GM23338 (cell line): ENCODE measurements at regions not wholly inside any gene's neighbourhood (a gene's known extent, or its start where the extent isn't known, plus 50 kb on each side); places are given as distances from the start of the nearest gene placed in this dataset.

Source experiments
- ATAC-seq: fragments of 200-7000 bp; cut with Tn5 transposase; 3 replicates; pipeline ENCODE4 v1.9.1; 2020
- DNase-seq: peaks from one replicate; pipeline ENCODE4 v3.0.0-alpha.2; 2015; ENCODE audit warnings: low spot score
- H2AFZ ChIP-seq: fragments of 200-600 bp; sonication (generic); 2 replicates; pipeline ENCODE4 v1.8.0; 2016; ENCODE audit warnings: antibody characterized with exemption, mild to moderate bottlenecking, moderate library complexity
- H3F3A ChIP-seq: fragments of 200-600 bp; sonication (generic); replicated peaks from 2 replicates; pipeline ENCODE4 v1.8.0; 2017; ENCODE audit warnings: antibody characterized with exemption, mixed run types, low read depth
- H3K27ac ChIP-seq: fragments of 200-600 bp; sonication (generic); 2 replicates; pipeline ENCODE4 v1.6.1; 2016; ENCODE audit warnings: low read depth
- H3K27me3 ChIP-seq: fragments of 200-600 bp; sonication (generic); 2 replicates; pipeline ENCODE4 v1.8.0; 2016; ENCODE audit warnings: mild to moderate bottlenecking, mixed run types, moderate library complexity; ENCODE audit not compliant: insufficient read depth
- H3K36me3 ChIP-seq: fragments of 200-600 bp; sonication (generic); 2 replicates; pipeline ENCODE4 v1.8.0; 2016; ENCODE audit warnings: mild to moderate bottlenecking; ENCODE audit not compliant: insufficient read depth
- H3K4me1 ChIP-seq: fragments of 200-600 bp; sonication (generic); 2 replicates; pipeline ENCODE4 v1.8.0; 2016; ENCODE audit warnings: mild to moderate bottlenecking, moderate library complexity; ENCODE audit not compliant: insufficient read depth
- H3K4me2 ChIP-seq: fragments of 200-600 bp; sonication (generic); 2 replicates; pipeline ENCODE4 v1.7.1; 2017; ENCODE audit warnings: mixed run types
- H3K4me3 ChIP-seq: fragments of 200-600 bp; sonication (generic); 2 replicates; pipeline ENCODE4 v1.6.1; 2016; ENCODE audit warnings: mixed run types
- H3K79me2 ChIP-seq: fragments of 200-600 bp; sonication (generic); replicated peaks from 2 replicates; pipeline ENCODE4 v1.8.0; 2017; ENCODE audit warnings: mild to moderate bottlenecking; ENCODE audit not compliant: insufficient read depth
- H3K9me2 ChIP-seq: fragments of 200-600 bp; sonication (generic); 2 replicates; pipeline ENCODE4 v1.8.0; 2017; ENCODE audit not compliant: insufficient read depth
- H4K20me1 ChIP-seq: fragments of 200-600 bp; sonication (generic); replicated peaks from 2 replicates; pipeline ENCODE4 v1.8.0; 2017; ENCODE audit warnings: mild to moderate bottlenecking; ENCODE audit not compliant: insufficient read depth
- H3K27ac Mint-ChIP-seq: 2 replicates; pipeline ENCODE4 v1.8.0; 2020; ENCODE audit warnings: inconsistent platforms, mild to moderate bottlenecking, moderate library complexity, mixed read lengths
- H3K27me3 Mint-ChIP-seq: 3 replicates; pipeline ENCODE4 v1.8.0; 2022; ENCODE audit warnings: low read depth, mild to moderate bottlenecking, moderate library complexity, mixed read lengths, inconsistent platforms; ENCODE audit not compliant: insufficient read depth, poor library complexity
- H3K36me3 Mint-ChIP-seq: 3 replicates; pipeline ENCODE4 v1.8.0; 2021; ENCODE audit warnings: low read depth, mild to moderate bottlenecking, inconsistent platforms, moderate library complexity, mixed read lengths
- H3K4me1 Mint-ChIP-seq: 3 replicates; pipeline ENCODE4 v1.8.0; 2020; ENCODE audit warnings: mild to moderate bottlenecking, inconsistent platforms, mixed read lengths
- H3K4me3 Mint-ChIP-seq: 3 replicates; pipeline ENCODE4 v1.8.0; 2021; ENCODE audit warnings: moderate library complexity, mild to moderate bottlenecking, inconsistent platforms, mixed read lengths
- H3K9me3 Mint-ChIP-seq: 3 replicates; pipeline ENCODE4 v1.8.0; 2020; ENCODE audit warnings: moderate library complexity, mild to moderate bottlenecking, inconsistent platforms, mixed read lengths
- CREB1 ChIP-seq: fragments of 250-450 bp; sonication (Bioruptor Pico); IDR thresholded peaks from 2 replicates; pipeline ENCODE4 v1.5.0; 2020; ENCODE audit warnings: low read depth, mild to moderate bottlenecking, moderate library complexity
- EZH2 ChIP-seq: fragments of 200-600 bp; sonication (generic); IDR thresholded peaks from one replicate; pipeline ENCODE4 v1.8.0; 2017; ENCODE audit warnings: antibody characterized with exemption, mild to moderate bottlenecking, low read depth; ENCODE audit not compliant: unreplicated experiment
- NANOG ChIP-seq: IDR thresholded peaks from 2 replicates; pipeline ENCODE4 v1.6.1; 2016; ENCODE audit warnings: antibody characterized with exemption, borderline replicate concordance
- POLR2AphosphoS5 ChIP-seq: IDR thresholded peaks from 2 replicates; pipeline ENCODE4 v1.6.1; 2016; ENCODE audit warnings: antibody characterized with exemption, low read depth
- ZNF114 ChIP-seq: fragments of 250-450 bp; sonication (Bioruptor Pico); IDR thresholded peaks from 2 replicates; pipeline ENCODE4 v1.5.0; 2020; ENCODE audit warnings: mild to moderate bottlenecking, moderate library complexity
- ZNF331 ChIP-seq: fragments of 250-450 bp; sonication (Bioruptor Pico); IDR thresholded peaks from 2 replicates; pipeline ENCODE4 v1.5.0; 2020; ENCODE audit warnings: low read depth, mild to moderate bottlenecking, moderate library complexity
- TF ChIP-seq, protein P1 (sequence below): IDR thresholded peaks from one replicate; pipeline ENCODE4 v1.6.1; 2018; ENCODE audit warnings: antibody characterized with exemption; ENCODE audit not compliant: unreplicated experiment
- TF ChIP-seq, protein P2 (sequence below), 2 experiments: fragments of 200-600 bp in 1 of 2; sonication (generic) in 1 of 2; conservative IDR thresholded peaks; 2 replicates each; pipeline versions ENCODE4 v1.5.1 to v1.6.1; 2016 to 2017; ENCODE audit warnings: antibody characterized with exemption in 2 of 2, low read depth in 2 of 2, mild to moderate bottlenecking in 2 of 2, moderate library complexity in 1 of 2
- TF ChIP-seq, protein P3 (sequence below): IDR thresholded peaks from 2 replicates; pipeline ENCODE4 v1.6.1; 2016; ENCODE audit warnings: antibody characterized with exemption

DNA sequence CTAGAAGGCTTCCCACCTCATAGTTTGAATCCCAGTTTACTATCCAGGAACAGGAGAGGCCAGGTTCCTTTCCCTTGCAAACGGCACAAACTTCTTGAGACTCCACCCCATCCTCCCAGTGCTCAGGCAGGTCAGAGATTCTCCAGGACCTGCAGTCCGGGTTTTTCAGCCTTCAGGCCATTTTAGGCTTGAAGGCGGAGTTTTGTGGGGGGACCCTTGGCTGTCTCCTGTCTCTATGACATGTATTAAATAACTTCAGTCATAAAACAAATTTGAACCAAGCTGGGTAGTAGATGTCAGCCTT lies 230.1 kb downstream of the NFATC2 start (continued):
- TF ChIP-seq, protein P1, sequence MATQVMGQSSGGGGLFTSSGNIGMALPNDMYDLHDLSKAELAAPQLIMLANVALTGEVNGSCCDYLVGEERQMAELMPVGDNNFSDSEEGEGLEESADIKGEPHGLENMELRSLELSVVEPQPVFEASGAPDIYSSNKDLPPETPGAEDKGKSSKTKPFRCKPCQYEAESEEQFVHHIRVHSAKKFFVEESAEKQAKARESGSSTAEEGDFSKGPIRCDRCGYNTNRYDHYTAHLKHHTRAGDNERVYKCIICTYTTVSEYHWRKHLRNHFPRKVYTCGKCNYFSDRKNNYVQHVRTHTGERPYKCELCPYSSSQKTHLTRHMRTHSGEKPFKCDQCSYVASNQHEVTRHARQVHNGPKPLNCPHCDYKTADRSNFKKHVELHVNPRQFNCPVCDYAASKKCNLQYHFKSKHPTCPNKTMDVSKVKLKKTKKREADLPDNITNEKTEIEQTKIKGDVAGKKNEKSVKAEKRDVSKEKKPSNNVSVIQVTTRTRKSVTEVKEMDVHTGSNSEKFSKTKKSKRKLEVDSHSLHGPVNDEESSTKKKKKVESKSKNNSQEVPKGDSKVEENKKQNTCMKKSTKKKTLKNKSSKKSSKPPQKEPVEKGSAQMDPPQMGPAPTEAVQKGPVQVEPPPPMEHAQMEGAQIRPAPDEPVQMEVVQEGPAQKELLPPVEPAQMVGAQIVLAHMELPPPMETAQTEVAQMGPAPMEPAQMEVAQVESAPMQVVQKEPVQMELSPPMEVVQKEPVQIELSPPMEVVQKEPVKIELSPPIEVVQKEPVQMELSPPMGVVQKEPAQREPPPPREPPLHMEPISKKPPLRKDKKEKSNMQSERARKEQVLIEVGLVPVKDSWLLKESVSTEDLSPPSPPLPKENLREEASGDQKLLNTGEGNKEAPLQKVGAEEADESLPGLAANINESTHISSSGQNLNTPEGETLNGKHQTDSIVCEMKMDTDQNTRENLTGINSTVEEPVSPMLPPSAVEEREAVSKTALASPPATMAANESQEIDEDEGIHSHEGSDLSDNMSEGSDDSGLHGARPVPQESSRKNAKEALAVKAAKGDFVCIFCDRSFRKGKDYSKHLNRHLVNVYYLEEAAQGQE = no peak
- TF ChIP-seq, protein P2, sequence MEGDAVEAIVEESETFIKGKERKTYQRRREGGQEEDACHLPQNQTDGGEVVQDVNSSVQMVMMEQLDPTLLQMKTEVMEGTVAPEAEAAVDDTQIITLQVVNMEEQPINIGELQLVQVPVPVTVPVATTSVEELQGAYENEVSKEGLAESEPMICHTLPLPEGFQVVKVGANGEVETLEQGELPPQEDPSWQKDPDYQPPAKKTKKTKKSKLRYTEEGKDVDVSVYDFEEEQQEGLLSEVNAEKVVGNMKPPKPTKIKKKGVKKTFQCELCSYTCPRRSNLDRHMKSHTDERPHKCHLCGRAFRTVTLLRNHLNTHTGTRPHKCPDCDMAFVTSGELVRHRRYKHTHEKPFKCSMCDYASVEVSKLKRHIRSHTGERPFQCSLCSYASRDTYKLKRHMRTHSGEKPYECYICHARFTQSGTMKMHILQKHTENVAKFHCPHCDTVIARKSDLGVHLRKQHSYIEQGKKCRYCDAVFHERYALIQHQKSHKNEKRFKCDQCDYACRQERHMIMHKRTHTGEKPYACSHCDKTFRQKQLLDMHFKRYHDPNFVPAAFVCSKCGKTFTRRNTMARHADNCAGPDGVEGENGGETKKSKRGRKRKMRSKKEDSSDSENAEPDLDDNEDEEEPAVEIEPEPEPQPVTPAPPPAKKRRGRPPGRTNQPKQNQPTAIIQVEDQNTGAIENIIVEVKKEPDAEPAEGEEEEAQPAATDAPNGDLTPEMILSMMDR (conservative IDR thresholded peaks at IDR 0.05; ENCODE audit: low read depth in 2 of 2) = no peak

DNA sequence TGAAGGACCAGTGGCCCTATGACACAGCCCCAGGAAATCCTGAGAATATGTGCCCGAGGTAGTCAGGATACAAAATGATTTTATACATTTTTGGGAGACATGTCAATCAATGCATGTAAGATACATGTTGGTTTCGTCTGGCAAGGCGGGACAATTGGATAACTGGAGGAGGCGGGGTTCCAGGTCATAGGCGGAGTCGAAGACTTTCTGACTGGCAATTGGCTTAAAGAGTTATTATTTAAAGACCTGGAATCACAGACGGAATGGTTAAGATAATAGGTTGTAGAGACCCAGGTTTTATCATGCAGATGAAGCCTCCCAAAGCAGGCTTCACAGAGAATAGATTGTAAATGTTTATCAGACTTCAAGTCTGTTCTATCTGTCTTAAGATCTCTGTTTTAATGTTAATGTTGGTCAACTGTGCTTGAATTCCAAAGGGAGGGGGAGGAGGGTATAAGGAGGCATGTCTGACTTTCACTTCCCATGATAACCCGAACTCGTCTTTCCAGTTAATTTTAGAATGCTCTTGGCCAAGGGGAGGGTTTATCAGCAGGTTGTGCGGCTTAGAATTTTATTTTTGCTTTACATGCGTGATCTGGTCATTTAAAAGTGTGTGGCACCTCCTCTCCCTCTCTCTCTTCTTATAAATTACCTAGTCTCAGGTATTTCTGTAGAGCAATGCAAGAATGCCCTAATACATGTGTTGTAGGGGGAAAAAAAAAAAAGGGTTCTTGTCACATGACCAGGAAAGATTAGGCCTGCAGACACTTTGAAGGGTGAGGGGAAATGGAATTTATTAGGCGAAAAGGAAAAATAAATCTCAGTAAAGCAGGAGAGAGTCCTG lies 230.7 kb downstream of the NFATC2 start:
- peaks cover 34% of the 10 kb centered on the region for H3K27me3 Mint-ChIP-seq
- peaks cover 21% of the 10 kb centered on the region for H3K36me3 Mint-ChIP-seq
- ATAC-seq = peak; percentile 84
- peak overlapping the region; percentile 78 for H3K27ac Mint-ChIP-seq
- peaks cover 44% of the 10 kb centered on the region for H3K4me1 Mint-ChIP-seq
- Histone ChIP-seq H3K36me3 (no peaks in the 10 kb centered on the region), H3K27ac (peak overlapping the region; percentile 10; the same call in 1 of the 2 replicates), H3K4me3 (peak overlapping the region; percentile 26), H2AFZ (no peak overlapping the region), H3K27me3 (peaks cover 42% of the 10 kb centered on the region), H3K4me1 (peaks cover 15% of the 10 kb centered on the region), H3K4me2 (peak overlapping the region; percentile 27), H4K20me1 (no peaks in the 10 kb centered on the region), H3K79me2 (no peaks in the 10 kb centered on the region), H3F3A (no peaks in the 10 kb centered on the region), H3K9me2 (0 out of 2 replicates have a peak, but pooled peaks cover 3% of the 10 kb centered on the region)
- peak; percentile 94 for DNase-seq
- H3K9me3 Mint-ChIP-seq = peaks cover 26% of the 10 kb centered on the region
- peak overlapping the region; percentile 56 for H3K4me3 Mint-ChIP-seq
- no peak for TF ChIP-seq ZNF114 (CRISPR knock-in tag)
- TF ChIP-seq POLR2AphosphoS5 = peak; percentile 32; the same call in 1 of the 2 replicates
- peak; percentile 75 for TF ChIP-seq NANOG

DNA sequence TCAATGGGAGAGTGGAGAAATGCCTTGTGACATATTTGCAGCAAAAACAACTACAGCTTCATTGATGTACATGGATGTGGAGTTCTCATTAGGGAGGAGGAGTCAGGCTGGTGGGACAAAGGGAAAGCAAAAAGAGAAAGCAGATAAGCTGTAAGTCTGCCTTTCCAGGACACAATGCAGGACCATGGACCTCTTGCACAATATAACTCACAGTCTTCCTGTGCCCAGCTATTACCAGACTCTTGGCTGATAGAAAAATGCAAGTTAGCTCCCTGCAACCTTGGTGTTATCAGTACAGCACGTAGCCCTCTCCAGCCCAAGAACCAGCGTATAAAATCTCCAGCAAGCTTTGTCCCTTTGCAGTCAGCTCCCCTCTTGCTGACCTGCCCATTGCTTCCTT lies 232.3 kb downstream of the NFATC2 start:
- Mint-ChIP-seq H3K27me3 (peaks cover 33% of the 10 kb centered on the region), H3K4me3 (no peak overlapping the region), H3K36me3 (peaks cover 25% of the 10 kb centered on the region), H3K4me1 (peaks cover 59% of the 10 kb centered on the region), H3K27ac (no peak overlapping the region), H3K9me3 (peaks cover 28% of the 10 kb centered on the region)
- Histone ChIP-seq H3K4me1 (peaks cover 26% of the 10 kb centered on the region), H3K79me2 (no peaks in the 10 kb centered on the region), H3K36me3 (no peaks in the 10 kb centered on the region), H4K20me1 (no peaks in the 10 kb centered on the region), H3K9me2 (no peaks in the 10 kb centered on the region), H2AFZ (no peak overlapping the region), H3F3A (0 out of 2 replicates have a peak, but pooled peaks cover 4% of the 10 kb centered on the region), H3K27me3 (peaks cover 42% of the 10 kb centered on the region), H3K4me2 (no peak overlapping the region), H3K27ac (no peak overlapping the region), H3K4me3 (no peak overlapping the region)
- ATAC-seq = no peak
- DNase-seq = no peak
- TF ChIP-seq, protein P2 (conservative IDR thresholded peaks at IDR 0.05; ENCODE audit: low read depth in 2 of 2) = no peak
- TF ChIP-seq, protein P3, sequence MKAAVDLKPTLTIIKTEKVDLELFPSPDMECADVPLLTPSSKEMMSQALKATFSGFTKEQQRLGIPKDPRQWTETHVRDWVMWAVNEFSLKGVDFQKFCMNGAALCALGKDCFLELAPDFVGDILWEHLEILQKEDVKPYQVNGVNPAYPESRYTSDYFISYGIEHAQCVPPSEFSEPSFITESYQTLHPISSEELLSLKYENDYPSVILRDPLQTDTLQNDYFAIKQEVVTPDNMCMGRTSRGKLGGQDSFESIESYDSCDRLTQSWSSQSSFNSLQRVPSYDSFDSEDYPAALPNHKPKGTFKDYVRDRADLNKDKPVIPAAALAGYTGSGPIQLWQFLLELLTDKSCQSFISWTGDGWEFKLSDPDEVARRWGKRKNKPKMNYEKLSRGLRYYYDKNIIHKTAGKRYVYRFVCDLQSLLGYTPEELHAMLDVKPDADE = no peak
- TF ChIP-seq POLR2AphosphoS5 (no peak), CREB1 (CRISPR knock-in tag) (no peak), ZNF331 (no peak), EZH2 (no peak)
